ENCODE measurements at regions not wholly inside any gene's neighbourhood (a gene's known extent, or its start where the extent isn't known, plus 50 kb on each side); places are given as distances from the start of the nearest gene placed in this dataset.
"Not testable (repeated sequence)": the region's sequence is repeated elsewhere in the genome, so short reads cannot be mapped to it uniquely, and the experiment has no call there.

DNA sequence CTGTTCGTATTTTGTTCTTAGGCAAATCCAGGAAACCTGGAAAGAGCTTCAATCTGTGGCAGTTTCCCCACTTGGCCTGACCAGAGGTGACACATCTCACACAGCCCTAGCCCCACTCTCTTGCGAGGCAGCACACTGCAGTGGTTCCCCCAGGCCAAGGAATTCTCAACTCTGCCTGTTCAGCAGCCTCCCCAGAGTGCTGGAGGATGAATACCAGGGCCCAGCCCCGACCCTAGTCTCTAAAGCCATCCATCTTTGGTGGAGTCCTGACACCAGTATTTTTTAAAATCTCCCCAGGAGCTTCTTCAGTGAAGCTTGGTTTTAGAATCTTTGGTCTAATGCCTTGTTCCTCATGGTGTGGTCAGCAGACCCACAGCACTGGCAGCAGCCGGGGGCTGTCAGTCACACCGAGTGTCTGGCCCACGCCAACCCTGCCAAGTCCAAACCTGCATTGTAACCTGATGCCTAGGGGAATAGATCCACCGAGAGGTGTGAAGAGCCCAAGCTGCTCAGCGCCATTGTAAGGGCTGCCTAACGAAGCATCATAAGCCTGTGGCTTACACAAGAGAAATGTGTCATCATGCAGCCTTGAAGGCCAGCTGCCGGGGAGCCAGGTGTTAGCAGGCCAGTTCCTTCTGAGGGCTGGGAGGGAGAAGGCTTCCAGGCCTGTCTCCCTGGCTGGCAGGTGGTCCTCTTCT is 428.7 kb upstream of the ID2 start:
- no peaks in the 10 kb centered on the region for H3K36me3 ChIP-seq (ENCODE audit: insufficient read depth, low read length)
- peaks cover 7% of the 10 kb centered on the region; the same call in 1 of the 2 replicates for H3K9me3 ChIP-seq (ENCODE audit: insufficient read depth, low read depth, low read length)
- H3K4me2 ChIP-seq (ENCODE audit: low read depth, low read length, poor library complexity, severe bottlenecking): no peak overlapping the region
- H3K9me2 ChIP-seq (replicated peaks; ENCODE audit: low read depth, low read length): no peaks in the 10 kb centered on the region
- no peaks in the 10 kb centered on the region for H3K27me3 ChIP-seq (ENCODE audit: insufficient read depth, low read length, poor library complexity, severe bottlenecking)
- TF ChIP-seq, protein P1, sequence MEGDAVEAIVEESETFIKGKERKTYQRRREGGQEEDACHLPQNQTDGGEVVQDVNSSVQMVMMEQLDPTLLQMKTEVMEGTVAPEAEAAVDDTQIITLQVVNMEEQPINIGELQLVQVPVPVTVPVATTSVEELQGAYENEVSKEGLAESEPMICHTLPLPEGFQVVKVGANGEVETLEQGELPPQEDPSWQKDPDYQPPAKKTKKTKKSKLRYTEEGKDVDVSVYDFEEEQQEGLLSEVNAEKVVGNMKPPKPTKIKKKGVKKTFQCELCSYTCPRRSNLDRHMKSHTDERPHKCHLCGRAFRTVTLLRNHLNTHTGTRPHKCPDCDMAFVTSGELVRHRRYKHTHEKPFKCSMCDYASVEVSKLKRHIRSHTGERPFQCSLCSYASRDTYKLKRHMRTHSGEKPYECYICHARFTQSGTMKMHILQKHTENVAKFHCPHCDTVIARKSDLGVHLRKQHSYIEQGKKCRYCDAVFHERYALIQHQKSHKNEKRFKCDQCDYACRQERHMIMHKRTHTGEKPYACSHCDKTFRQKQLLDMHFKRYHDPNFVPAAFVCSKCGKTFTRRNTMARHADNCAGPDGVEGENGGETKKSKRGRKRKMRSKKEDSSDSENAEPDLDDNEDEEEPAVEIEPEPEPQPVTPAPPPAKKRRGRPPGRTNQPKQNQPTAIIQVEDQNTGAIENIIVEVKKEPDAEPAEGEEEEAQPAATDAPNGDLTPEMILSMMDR (conservative IDR thresholded peaks at IDR 0.05; ENCODE audit: low read length): no peak
- H2AFZ ChIP-seq (ENCODE audit: low read length): no peak overlapping the region
- H3K4me1 ChIP-seq (ENCODE audit: insufficient read depth, low read length, poor library complexity, severe bottlenecking): peaks cover 14% of the 10 kb centered on the region
- H3K9ac ChIP-seq (ENCODE audit: low read depth, low read length, poor library complexity, severe bottlenecking): no peak overlapping the region
- H3K79me2 ChIP-seq (ENCODE audit: insufficient read depth, low read length): no peaks in the 10 kb centered on the region
- H3K4me3 ChIP-seq (ENCODE audit: low read length, poor library complexity, severe bottlenecking): no peak overlapping the region
- H3F3A ChIP-seq (ENCODE audit: low read depth): no peaks in the 10 kb centered on the region
- H4K20me1 ChIP-seq (ENCODE audit: insufficient read depth, low read length, poor library complexity, severe bottlenecking): no peaks in the 10 kb centered on the region

DNA sequence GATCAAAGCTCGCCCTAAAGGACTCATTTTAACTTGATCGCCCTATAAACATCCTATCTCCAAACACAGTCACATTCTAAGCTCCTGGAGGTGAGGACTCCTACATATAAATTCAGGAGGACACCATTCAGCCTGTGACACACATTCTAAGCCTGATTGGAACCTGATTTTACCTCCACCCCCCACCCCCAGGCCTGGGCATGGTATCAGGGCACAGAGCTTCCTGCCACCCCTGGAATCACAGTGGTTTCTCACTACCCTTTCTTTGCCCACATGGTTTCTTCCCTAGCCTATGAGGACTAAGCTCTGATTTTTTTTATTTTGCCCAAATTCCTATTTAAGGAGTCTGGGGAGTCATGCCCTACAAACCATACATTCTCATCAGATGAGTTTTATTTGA is 428.1 kb upstream of the ID2 start:
- Histone ChIP-seq H3K36me3 (ENCODE audit: insufficient read depth, low read length) (no peaks in the 10 kb centered on the region), H3K9me2 (replicated peaks; ENCODE audit: low read depth, low read length) (no peaks in the 10 kb centered on the region), H2AFZ (ENCODE audit: low read length) (no peak overlapping the region), H3K9ac (ENCODE audit: low read depth, low read length, poor library complexity, severe bottlenecking) (no peak overlapping the region), H4K20me1 (ENCODE audit: insufficient read depth, low read length, poor library complexity, severe bottlenecking) (no peaks in the 10 kb centered on the region), H3F3A (ENCODE audit: low read depth) (no peaks in the 10 kb centered on the region), H3K27me3 (ENCODE audit: insufficient read depth, low read length, poor library complexity, severe bottlenecking) (no peaks in the 10 kb centered on the region), H3K4me2 (ENCODE audit: low read depth, low read length, poor library complexity, severe bottlenecking) (no peak overlapping the region), H3K79me2 (ENCODE audit: insufficient read depth, low read length) (no peaks in the 10 kb centered on the region), H3K4me3 (ENCODE audit: low read length, poor library complexity, severe bottlenecking) (no peak overlapping the region), H3K4me1 (ENCODE audit: insufficient read depth, low read length, poor library complexity, severe bottlenecking) (peaks cover 14% of the 10 kb centered on the region), H3K9me3 (ENCODE audit: insufficient read depth, low read depth, low read length) (peaks cover 7% of the 10 kb centered on the region; the same call in 1 of the 2 replicates)
- TF ChIP-seq EZH2phosphoT487 (IDR thresholded peaks at IDR 0.05; ENCODE audit: borderline replicate concordance): no peak
- TF ChIP-seq, protein P1 (conservative IDR thresholded peaks at IDR 0.05; ENCODE audit: low read length): no peak

DNA sequence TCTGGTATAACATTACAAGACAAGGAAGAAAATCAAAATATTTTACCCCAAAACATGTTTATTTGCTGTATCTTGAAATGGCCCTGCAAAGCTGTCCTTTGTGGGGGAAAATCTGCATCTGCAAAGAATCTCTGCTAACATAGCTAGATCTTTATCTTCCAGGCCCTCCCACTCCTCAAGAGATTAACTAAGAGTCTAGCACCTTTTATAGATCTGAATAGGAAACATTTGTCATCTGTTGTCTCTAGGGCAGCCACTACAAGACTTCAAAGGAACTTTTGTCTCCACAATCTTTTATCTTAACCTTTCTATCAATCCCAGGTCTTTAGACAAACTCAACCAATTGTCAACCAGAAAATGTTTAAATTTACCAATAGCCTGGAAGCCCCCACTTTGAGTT is 427.6 kb upstream of the ID2 start:
- H3F3A ChIP-seq (ENCODE audit: low read depth); H3K4me3 ChIP-seq (ENCODE audit: low read length, poor library complexity, severe bottlenecking); H3K9me3 ChIP-seq (ENCODE audit: insufficient read depth, low read depth, low read length); H3K4me2 ChIP-seq (ENCODE audit: low read depth, low read length, poor library complexity, severe bottlenecking); H3K27me3 ChIP-seq (ENCODE audit: insufficient read depth, low read length, poor library complexity, severe bottlenecking); H3K79me2 ChIP-seq (ENCODE audit: insufficient read depth, low read length); H3K9me2 ChIP-seq (replicated peaks; ENCODE audit: low read depth, low read length); H3K36me3 ChIP-seq (ENCODE audit: insufficient read depth, low read length); H2AFZ ChIP-seq (ENCODE audit: low read length); H4K20me1 ChIP-seq (ENCODE audit: insufficient read depth, low read length, poor library complexity, severe bottlenecking); H3K9ac ChIP-seq (ENCODE audit: low read depth, low read length, poor library complexity, severe bottlenecking): not testable (repeated sequence)
- H3K4me1 ChIP-seq (ENCODE audit: insufficient read depth, low read length, poor library complexity, severe bottlenecking): peaks cover 14% of the 10 kb centered on the region

DNA sequence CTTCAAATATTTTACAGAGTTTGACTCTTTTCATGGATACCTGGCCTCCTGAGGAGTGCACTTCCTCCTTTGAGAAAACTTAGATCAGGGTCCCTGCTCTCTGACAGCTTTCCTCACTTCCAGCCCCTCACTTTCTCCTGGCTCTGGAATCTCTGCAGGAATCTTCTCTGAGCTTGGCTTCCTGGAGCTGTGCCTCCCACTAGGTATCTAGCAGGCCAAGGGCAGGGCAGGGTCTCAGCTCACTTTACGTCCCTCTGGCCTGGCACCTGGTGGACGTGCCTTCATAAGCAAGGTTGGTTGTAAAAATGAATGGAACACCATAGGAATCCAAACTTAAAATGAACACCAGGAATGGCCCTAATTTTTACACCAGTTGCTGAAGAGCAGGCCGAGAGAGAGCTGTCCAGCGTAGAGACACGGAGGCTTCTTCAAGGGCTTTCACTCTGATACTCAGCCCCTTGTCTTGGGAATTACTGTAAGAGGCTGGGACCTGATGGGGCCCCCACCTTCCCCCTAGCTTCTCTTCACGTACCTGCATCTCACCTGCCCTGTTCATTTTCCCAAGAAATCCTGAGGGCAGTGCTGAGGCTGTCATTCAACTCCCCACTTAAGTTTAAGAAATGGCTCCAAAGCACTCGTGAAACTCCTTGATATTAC is 426.9 kb upstream of the ID2 start:
- no peaks in the 10 kb centered on the region for H3K27me3 ChIP-seq (ENCODE audit: insufficient read depth, low read length, poor library complexity, severe bottlenecking)
- peaks cover 14% of the 10 kb centered on the region for H3K4me1 ChIP-seq (ENCODE audit: insufficient read depth, low read length, poor library complexity, severe bottlenecking)
- no peaks in the 10 kb centered on the region for H3K79me2 ChIP-seq (ENCODE audit: insufficient read depth, low read length)
- no peak overlapping the region for H3K4me3 ChIP-seq (ENCODE audit: low read length, poor library complexity, severe bottlenecking)
- H3K9me3 ChIP-seq (ENCODE audit: insufficient read depth, low read depth, low read length): peaks cover 7% of the 10 kb centered on the region; the same call in 1 of the 2 replicates
- no peaks in the 10 kb centered on the region for H3K36me3 ChIP-seq (ENCODE audit: insufficient read depth, low read length)
- no peak overlapping the region for H3K9ac ChIP-seq (ENCODE audit: low read depth, low read length, poor library complexity, severe bottlenecking)
- H2AFZ ChIP-seq (ENCODE audit: low read length): no peak overlapping the region
- no peaks in the 10 kb centered on the region for H4K20me1 ChIP-seq (ENCODE audit: insufficient read depth, low read length, poor library complexity, severe bottlenecking)
- H3K9me2 ChIP-seq (replicated peaks; ENCODE audit: low read depth, low read length): no peaks in the 10 kb centered on the region
- TF ChIP-seq, protein P1 (conservative IDR thresholded peaks at IDR 0.05; ENCODE audit: low read length): no peak
- TF ChIP-seq EZH2phosphoT487 (IDR thresholded peaks at IDR 0.05; ENCODE audit: borderline replicate concordance): no peak
- H3F3A ChIP-seq (ENCODE audit: low read depth): no peaks in the 10 kb centered on the region
- H3K4me2 ChIP-seq (ENCODE audit: low read depth, low read length, poor library complexity, severe bottlenecking): no peak overlapping the region

Measured in Loucy (cell line).